ENCODE measurements at regions not wholly inside any gene's neighbourhood (a gene's known extent, or its start where the extent isn't known, plus 50 kb on each side); places are given as distances from the start of the nearest gene placed in this dataset.

GRCh38 chr4:120215350-120215749 lies 148.7 kb upstream of the MAD2L1 start:
- Histone ChIP-seq H3F3A (replicated peaks; ENCODE audit: low read depth) (no peaks in the 10 kb centered on the region), H3K27me3 (ENCODE audit: insufficient read depth) (no peaks in the 10 kb centered on the region), H3K9me2 (ENCODE audit: insufficient read depth) (no peaks in the 10 kb centered on the region; the same call in 1 of the 2 replicates), H4K20me1 (replicated peaks; ENCODE audit: insufficient read depth) (no peaks in the 10 kb centered on the region), H3K4me3 (no peak overlapping the region), H2AFZ (no peak overlapping the region), H3K4me1 (ENCODE audit: insufficient read depth) (no peaks in the 10 kb centered on the region), H3K4me2 (no peak overlapping the region), H3K36me3 (ENCODE audit: insufficient read depth) (no peaks in the 10 kb centered on the region), H3K79me2 (replicated peaks; ENCODE audit: insufficient read depth) (no peaks in the 10 kb centered on the region), H3K27ac (ENCODE audit: low read depth) (no peak overlapping the region)
- peaks cover 6% of the 10 kb centered on the region; the same call in 2 of the 3 replicates for H3K9me3 Mint-ChIP-seq
- no peaks in the 10 kb centered on the region for H3K27me3 Mint-ChIP-seq (ENCODE audit: insufficient read depth, low read depth, poor library complexity)
- ATAC-seq (no peak), DNase-seq (ENCODE audit: low spot score) (no peak)
- H3K4me1 Mint-ChIP-seq, result peaks cover 3% of the 10 kb centered on the region; the same call in 2 of the 3 replicates
- no peak overlapping the region for H3K4me3 Mint-ChIP-seq
- TF ChIP-seq CREB1 (CRISPR knock-in tag; IDR thresholded peaks at IDR 0.05; ENCODE audit: low read depth) (no peak), ZNF462 (CRISPR knock-in tag; IDR thresholded peaks at IDR 0.05) (no peak), ZNF331 (CRISPR knock-in tag; IDR thresholded peaks at IDR 0.05; ENCODE audit: low read depth) (no peak), JUNB (IDR thresholded peaks at IDR 0.05; ENCODE audit: unreplicated experiment) (no peak), CTCF (conservative IDR thresholded peaks at IDR 0.05; ENCODE audit: low read depth in 2 of 2) (no peak), STAT1 (IDR thresholded peaks at IDR 0.05; ENCODE audit: unreplicated experiment) (no peak), ZNF114 (CRISPR knock-in tag; IDR thresholded peaks at IDR 0.05) (no peak), NANOG (IDR thresholded peaks at IDR 0.05; ENCODE audit: borderline replicate concordance) (no peak), REST (IDR thresholded peaks at IDR 0.05; ENCODE audit: unreplicated experiment) (no peak), POLR2AphosphoS5 (IDR thresholded peaks at IDR 0.05; ENCODE audit: low read depth) (no peak), ETS1 (IDR thresholded peaks at IDR 0.05) (no peak), EZH2 (IDR thresholded peaks at IDR 0.05; ENCODE audit: low read depth, unreplicated experiment) (no peak), EZH2phosphoT487 (IDR thresholded peaks at IDR 0.05; ENCODE audit: unreplicated experiment) (no peak)
- no peaks in the 10 kb centered on the region for H3K36me3 Mint-ChIP-seq (ENCODE audit: low read depth)
- no peak overlapping the region for H3K27ac Mint-ChIP-seq
